H54 (cell line): ENCODE measurements at regions not wholly inside any gene's neighbourhood (a gene's known extent, or its start where the extent isn't known, plus 50 kb on each side); places are given as distances from the start of the nearest gene placed in this dataset.
"Not testable (repeated sequence)": the region's sequence is repeated elsewhere in the genome, so short reads cannot be mapped to it uniquely, and the experiment has no call there.

Experiments used
- DNase-seq: peaks from one replicate; pipeline ENCODE4 v3.0.0; 2011; ENCODE audit warnings: low spot score, mixed read lengths; ENCODE audit not compliant: insufficient read length
- FAIRE-seq: peaks from 3 replicates; lab custom pipeline; 2011; peaks lifted over from hg19 to GRCh38; lab: Jason Lieb, UNC
- POLR2A ChIP-seq: IDR thresholded peaks from 2 replicates; pipeline ENCODE4 v1.6.1; 2011; ENCODE audit warnings: low read depth, mild to moderate bottlenecking, low read length

DNA sequence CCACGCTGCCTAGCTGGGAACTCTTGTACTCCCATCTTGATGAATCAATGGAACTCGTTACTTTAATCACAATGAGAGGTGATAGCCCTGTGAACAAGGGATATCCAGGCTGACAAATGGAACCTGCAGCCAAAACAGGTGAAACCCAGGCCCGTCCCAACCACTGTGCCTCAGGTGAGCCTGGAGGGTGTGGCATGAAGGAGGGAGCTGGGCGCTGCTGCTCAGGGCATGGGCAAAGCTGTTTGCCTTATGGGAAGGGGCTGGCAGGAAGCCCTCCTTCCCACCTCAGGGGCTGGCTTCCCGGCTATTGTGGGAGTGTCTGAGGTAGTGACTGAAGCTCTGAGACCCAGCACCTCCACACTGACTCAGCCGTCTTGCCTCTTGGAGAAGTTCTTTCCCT is 209.4 kb upstream of the ATP6AP2 start:
- no peak for FAIRE-seq
- no peak for DNase-seq
- TF ChIP-seq POLR2A: no peak

DNA sequence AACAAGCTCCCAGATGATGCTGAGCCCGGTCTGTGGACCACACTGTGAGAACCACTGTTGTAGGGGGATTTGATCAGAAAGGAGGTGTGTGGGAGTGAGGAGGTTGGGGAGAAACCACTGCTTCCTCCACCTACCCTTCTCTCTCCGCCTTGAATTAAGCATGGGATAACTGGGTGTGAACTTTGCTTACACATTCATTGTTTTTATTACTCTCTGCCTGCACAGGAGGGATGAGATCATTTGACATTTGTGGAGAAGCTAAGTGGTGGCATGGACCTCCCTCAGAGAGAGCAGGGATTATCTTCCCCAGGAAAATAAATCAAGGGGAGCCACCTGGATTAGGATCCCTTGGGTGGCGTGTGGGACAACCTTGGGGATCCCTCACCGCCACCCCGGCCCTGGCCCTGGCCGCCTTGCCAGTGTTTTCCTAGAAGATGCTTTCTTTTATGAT is 212.1 kb upstream of the ATP6AP2 start:
- FAIRE-seq: no peak
- no peak for TF ChIP-seq POLR2A
- no peak for DNase-seq

DNA sequence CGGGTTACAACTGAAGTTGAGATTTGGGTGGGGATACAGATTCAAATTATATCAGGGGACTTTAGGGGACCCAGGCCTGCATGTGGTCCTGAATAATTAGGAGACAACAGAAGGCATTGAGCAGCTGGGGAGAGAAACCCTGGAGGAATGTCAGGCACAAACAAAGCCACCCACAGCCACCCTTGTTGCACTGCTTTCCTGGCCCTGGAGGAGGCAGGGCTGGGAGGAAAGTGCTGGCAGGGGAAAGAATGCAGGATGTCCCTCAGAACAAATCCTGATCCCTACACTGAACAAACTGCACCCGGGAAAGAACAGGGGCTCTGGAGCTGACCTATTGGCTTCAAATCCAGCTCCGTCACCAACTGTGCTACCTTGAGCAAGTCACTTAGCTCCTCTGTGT is 214.1 kb upstream of the ATP6AP2 start:
- TF ChIP-seq POLR2A: no peak
- no peak for FAIRE-seq
- DNase-seq: no peak

DNA sequence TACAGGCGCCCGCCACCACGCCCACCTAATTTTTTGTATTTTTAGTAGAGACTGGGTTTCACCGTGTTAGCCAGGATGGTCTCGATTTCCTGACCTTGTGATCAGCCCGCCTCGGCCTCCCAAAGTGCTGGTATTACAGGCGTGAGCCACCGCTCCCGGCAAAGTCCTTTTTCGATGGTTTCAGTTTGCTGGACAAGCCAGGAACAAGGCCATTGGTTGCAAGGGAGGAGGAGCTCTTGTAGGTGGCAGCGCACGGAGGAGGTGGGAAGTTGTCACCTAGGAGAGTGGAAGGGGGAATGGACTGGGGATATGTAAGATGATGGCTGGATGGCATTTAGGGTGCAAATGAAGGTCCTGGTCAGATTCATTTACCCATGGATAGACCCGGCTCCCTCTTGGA is 218.5 kb upstream of the ATP6AP2 start:
- not testable (repeated sequence) for FAIRE-seq, DNase-seq

DNA sequence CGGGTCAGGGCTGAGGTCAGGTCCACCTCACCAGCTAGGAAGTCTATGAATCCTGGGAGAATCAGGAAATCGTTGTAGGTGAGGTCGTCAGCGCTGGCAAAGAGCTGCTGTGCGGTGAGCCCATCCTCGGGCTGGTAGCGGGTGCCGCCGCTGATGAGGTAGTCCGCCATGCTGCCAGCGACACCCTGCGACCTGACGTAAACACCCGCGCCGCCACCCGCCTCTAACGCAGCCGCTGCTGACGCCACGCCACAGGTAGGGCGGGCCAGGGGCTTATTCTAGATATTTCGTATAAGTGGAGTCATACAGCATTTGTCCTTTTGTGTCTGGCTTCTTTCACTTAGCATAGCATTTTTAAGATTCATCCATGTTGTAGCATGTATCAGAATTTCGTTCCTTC is 220.2 kb upstream of the ATP6AP2 start:
- DNase-seq (no peak), FAIRE-seq (no peak)
- no peak for TF ChIP-seq POLR2A

DNA sequence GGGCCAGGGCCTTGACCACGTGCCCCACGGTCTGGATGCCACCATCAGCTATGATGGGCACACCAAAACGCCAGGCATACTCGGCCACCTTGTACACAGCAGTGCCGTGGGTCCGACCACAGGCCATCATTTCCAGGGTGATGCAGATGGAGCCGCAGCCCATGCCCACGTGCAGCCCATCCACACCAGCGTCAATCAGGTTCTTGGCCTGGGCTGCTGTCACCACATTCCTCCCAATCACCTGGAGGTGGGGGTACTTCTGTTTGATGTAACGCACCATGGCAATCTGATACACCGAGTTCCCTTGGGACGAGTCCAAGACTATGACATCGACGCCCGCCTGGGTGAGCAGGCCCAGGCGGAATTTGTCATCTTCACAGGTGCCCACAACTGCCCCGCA is 221.2 kb upstream of the ATP6AP2 start:
- TF ChIP-seq POLR2A: no peak
- FAIRE-seq (no peak), DNase-seq (no peak)

DNA sequence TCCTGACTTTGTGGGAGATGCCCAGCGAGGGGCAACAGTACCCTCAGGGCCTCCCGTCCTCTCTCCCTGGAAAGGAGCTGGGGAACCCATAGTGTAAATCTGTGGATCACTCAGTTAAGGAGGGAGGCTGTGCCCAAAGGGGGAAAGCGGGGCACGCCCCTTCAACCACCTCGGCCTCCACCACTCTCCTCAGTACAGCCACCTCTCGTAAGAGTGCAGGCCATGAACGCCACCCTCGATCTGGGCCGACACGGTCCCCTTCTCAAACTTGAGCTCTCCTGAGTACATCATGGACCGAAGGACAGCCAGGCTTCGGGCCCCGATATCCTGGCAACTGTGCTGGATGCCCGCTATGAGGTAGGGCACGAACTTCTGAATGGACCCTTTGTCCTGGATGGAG is 221.8 kb upstream of the ATP6AP2 start:
- FAIRE-seq (no peak), DNase-seq (no peak)
- TF ChIP-seq POLR2A: no peak

DNA sequence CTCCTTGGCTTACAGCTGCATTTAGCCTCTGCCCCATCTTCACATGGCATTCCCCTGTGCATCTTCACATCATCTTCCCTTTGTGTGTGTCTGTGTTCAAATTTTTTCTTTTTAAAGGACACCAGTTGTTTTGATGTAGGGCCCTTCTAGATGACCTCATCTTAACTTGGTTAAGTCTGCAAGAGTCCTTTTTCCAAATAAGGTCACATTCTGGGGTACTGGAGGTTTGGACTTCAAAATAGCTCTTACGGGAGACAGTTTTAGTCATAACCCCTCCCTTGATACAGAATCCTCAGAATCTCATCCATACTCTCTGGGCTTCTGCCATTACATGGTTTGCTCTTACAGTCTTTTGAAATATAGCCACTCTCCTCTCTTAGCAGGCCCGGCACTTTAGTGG is 231.5 kb upstream of the ATP6AP2 start:
- TF ChIP-seq POLR2A: no peak
- FAIRE-seq (no peak), DNase-seq (no peak)

DNA sequence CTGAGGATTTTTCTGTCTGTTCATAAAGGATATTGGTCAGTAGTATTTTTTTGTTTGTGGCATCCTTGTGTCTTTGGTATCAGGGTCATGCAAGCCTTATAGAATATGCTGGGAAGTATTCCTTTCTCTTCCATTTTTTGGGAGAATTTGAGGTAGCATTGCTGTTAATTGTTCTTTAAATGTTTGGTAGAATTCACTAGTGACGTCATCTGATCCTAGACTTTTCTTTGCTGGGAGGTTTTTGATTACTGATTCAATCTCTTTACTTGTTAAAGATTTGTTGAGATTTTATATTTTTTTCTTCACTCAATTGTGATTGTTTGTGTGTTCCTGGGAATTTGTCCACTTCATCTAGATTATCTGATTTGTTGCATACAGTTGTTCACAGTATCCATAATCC is 234.4 kb upstream of the ATP6AP2 start:
- TF ChIP-seq POLR2A: no peak
- FAIRE-seq: no peak

DNA sequence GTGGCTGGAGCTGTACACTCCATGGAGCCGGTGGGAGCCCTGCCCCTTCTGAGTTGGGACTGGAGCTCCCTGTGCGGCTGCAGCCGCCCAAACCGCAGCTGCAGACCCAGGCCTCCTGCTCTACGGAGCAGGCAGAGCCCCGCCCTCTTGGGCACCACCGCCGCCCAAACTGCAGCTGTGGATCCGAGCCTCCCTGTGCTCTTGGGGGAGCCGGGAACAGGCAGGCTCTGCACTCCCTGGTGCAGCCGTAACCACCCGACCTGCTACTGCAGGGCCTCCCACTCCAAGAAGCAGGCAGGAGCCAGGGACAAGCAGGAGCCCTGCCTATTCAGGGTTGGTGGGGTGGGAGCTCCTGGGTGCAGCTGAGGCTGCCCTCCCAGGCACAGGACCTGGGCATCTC is 237.5 kb upstream of the ATP6AP2 start:
- DNase-seq: no peak

More for the DNA sequence above, 234.4 kb upstream of the ATP6AP2 start:
- no peak for DNase-seq

DNA sequence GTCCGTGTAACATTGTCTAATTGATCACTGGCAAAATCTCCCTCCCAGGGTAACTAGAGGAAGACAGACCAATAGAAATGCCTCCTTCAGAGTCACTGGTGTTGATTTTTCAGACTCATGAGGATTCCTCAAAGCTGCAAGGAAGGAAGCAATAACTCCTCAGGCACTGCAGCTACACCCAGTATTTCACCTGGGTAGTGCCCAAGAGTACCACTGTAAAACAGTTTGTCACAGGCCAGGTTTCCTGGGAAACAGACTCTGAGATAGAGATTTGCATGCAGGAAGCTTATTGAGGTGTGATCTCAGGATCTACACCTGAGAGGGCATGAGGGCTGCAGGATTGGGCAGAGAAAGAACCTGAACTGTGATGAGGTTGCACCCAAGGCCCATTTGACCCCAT is 240.7 kb upstream of the ATP6AP2 start:
- TF ChIP-seq POLR2A: no peak
- no peak for FAIRE-seq
- no peak for DNase-seq

More for the DNA sequence above, 237.5 kb upstream of the ATP6AP2 start:
- TF ChIP-seq POLR2A: no peak
- FAIRE-seq: no peak

DNA sequence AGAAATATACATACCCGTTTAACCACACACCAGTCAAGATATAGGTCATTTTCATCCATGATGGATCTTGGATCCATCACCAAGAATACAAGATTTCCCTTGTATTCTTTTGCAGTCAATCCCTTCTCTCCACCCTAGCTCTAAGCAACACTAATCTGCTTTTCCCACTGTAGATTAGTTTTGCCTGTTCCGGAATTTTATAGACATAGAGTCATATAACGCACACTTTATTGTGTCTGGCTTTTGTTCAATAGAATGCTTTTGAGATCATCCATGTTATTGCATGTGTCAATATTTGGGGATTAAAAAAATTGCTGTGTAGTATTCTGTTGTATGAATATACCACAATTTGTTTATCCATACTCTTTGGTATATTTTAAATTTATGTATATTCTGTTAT is 235.6 kb upstream of the BCOR start:
- TF ChIP-seq POLR2A: no peak
- FAIRE-seq: no peak
- DNase-seq: no peak

DNA sequence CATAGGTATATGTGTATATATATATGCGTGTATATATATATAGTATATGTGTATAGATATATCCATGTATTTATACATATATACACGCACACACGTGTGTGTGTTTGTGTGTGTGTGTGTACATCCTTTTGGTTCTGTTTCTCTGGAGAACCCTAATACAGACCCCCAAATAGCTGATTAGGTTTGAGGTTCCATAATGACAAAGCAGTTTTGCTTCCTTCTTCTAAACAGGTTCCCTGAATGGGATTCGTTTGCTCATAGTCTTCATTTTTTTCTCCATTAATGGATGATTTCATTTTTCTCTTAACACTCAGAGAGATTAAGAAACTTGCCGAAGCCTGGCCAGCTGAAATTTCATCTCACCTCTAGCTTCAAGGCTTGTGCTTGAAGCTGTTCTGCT is 234.0 kb upstream of the BCOR start:
- TF ChIP-seq POLR2A: no peak
- no peak for DNase-seq
- no peak for FAIRE-seq

DNA sequence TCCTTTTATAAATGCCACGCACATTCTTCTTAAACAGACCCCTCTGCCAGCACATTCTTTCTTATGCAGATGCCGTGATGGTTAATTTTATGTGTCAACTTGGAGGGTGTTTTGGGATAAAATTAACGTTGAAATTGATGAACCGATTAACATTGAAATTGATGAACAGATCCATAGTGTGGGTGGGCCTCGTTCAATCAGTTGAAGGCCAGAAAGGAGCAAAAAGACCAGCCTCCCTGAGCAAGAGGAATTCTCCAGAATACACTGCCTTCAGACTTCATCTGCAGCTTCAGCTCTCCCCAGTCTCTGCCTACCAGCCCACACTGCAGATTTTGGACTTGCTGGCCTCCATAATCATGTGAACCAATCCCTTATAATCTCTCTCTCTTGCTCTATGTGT is 233.6 kb upstream of the BCOR start:
- DNase-seq: no peak
- no peak for FAIRE-seq
- TF ChIP-seq POLR2A: no peak

DNA sequence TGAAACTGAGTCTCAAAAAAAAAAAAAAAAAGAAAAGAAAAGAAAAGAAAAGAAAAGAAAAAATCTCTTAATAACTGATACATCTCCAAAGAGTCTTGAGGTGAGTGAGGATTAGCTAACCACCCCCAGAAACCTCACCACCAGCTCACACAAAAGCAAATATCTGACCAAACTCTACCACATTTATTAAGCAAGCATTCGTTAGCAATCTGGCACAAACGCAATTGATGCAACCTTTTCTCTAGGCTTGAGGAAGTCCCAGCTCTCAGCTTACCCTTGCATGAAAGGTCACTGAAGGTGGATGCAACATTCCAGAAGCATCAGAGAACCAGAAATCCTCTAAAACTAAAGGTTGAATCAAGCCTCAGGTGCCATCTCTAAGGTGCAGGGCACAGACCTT is 231.9 kb upstream of the BCOR start:
- no peak for FAIRE-seq
- no peak for TF ChIP-seq POLR2A
- DNase-seq: no peak

DNA sequence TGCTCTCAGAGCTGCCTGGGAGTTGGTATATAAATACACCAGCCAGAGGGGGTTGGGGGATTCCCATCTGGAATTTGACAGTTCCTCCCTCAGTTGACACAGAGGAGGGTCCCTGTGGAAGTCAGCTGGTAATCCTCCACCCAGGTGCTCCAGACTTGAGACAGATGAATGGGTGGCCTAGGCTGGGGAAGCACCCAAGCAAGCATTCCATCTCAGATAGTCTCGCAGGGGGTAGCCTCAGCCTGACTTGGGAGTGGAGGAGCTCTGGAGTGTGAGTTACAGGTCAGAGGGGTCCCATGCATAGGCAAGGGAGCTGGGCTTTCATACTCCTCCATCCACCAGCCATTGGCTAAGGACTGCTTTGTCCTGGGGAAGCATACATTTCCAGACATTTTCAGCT is 229.3 kb upstream of the BCOR start:
- TF ChIP-seq POLR2A: no peak
- no peak for FAIRE-seq

More for the DNA sequence above, 229.3 kb upstream of the BCOR start:
- no peak for DNase-seq
